Fibroblast of villous mesenchyme (primary cell): ENCODE measurements at regions not wholly inside any gene's neighbourhood (a gene's known extent, or its start where the extent isn't known, plus 50 kb on each side); places are given as distances from the start of the nearest gene placed in this dataset.

Source experiments
- DNase-seq: peaks from one replicate; pipeline ENCODE4 v3.0.0-alpha.2; 2010; ENCODE audit warnings: low read depth
- H3K4me3 ChIP-seq: 2 replicates; pipeline ENCODE4 v1.5.1; 2011; ENCODE audit warnings: low read depth, mild to moderate bottlenecking, low read length
- TF ChIP-seq, protein P1 (sequence below): IDR thresholded peaks from 2 replicates; pipeline ENCODE4 v1.5.1; 2012; ENCODE audit warnings: low read depth, mild to moderate bottlenecking, low read length; ENCODE audit not compliant: insufficient read depth

DNA sequence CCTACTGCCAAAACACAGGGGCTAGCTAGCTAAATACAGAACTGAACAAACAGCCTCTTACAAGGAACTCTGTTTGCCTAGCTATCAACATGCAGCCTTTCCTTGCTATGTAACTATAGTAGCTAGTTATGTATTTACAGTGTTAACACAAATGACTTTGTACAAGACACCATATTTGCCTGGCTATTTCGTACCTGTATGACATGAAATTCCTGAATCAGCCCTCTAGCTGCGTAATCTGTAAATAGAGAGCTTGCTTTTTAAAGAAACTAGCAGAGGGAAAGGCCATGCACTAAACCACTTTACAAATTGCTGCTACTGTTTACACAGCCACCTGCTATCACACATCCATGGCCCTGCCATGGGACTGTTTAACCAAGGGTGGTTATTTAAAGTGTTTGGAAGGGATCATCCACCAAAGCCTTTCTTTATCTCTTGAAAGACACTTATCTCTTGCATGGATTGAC is 248.7 kb downstream of the TFCP2L1 start:
- H3K4me3 ChIP-seq, result no peak overlapping the region
- TF ChIP-seq, protein P1, sequence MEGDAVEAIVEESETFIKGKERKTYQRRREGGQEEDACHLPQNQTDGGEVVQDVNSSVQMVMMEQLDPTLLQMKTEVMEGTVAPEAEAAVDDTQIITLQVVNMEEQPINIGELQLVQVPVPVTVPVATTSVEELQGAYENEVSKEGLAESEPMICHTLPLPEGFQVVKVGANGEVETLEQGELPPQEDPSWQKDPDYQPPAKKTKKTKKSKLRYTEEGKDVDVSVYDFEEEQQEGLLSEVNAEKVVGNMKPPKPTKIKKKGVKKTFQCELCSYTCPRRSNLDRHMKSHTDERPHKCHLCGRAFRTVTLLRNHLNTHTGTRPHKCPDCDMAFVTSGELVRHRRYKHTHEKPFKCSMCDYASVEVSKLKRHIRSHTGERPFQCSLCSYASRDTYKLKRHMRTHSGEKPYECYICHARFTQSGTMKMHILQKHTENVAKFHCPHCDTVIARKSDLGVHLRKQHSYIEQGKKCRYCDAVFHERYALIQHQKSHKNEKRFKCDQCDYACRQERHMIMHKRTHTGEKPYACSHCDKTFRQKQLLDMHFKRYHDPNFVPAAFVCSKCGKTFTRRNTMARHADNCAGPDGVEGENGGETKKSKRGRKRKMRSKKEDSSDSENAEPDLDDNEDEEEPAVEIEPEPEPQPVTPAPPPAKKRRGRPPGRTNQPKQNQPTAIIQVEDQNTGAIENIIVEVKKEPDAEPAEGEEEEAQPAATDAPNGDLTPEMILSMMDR, result no peak
- no peak for DNase-seq

- no peak for DNase-seq
- H3K4me3 ChIP-seq, result no peak overlapping the region
- TF ChIP-seq, protein P1, result no peak
These were observed 247.5 kb downstream of the TFCP2L1 start for GRCh38 chr2:121037480-121037879.

- no peak for DNase-seq
- H3K4me3 ChIP-seq, result no peak overlapping the region
- TF ChIP-seq, protein P1, result no peak
These were observed 247.0 kb downstream of the TFCP2L1 start for GRCh38 chr2:121038031-121038430.

- TF ChIP-seq, protein P1, result no peak
- no peak overlapping the region for H3K4me3 ChIP-seq
- DNase-seq, result no peak
These were observed 246.6 kb downstream of the TFCP2L1 start for GRCh38 chr2:121038431-121038830.

GRCh38 chr2:121038891-121039616 is 245.9 kb downstream of the TFCP2L1 start:
- no peak for DNase-seq
- TF ChIP-seq, protein P1, result no peak
- no peak overlapping the region for H3K4me3 ChIP-seq

DNA sequence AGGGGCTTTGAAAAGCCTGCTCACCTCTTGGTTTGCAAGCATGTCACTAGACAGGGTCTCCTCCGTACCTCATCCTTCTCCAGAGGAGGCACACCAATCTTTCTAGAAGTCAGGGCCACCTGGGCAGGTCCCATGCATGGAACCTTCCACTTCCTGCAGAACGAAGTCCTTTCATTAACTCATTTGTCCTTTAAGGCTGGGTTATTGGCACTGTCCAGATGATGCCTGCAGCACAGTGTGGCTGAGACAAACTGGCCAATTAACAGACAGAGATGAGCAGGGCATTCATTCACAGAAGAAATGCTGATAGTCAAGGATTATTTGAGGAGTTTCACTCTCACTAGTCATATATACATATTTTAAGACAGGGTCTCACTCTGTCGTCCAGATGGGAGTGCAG is 245.3 kb downstream of the TFCP2L1 start:
- TF ChIP-seq, protein P1, result no peak
- no peak for DNase-seq
- no peak overlapping the region for H3K4me3 ChIP-seq

DNA sequence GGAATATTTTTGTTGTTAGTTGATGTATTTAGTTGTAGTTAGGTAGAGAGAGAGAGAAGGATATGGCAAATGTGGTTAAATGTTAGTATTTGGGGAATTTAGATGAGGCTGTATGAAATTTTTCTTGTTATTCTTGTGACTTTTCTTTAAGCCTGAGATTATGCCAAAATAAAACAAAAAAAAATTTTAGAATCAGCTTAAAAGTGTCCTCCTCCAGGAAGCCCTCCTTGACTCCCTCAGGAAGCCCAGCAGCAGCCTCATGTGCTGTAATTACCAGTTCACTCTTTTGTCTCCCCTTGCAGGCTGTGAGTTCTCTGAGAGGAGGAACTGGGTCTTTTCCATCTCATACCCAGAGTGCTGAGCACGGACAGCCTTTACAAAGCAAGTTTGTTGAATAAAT is 243.5 kb downstream of the TFCP2L1 start:
- TF ChIP-seq, protein P1, result no peak
- no peak for DNase-seq
- H3K4me3 ChIP-seq, result no peak overlapping the region
